ENCODE measurements at regions not wholly inside any gene's neighbourhood (a gene's known extent, or its start where the extent isn't known, plus 50 kb on each side); places are given as distances from the start of the nearest gene placed in this dataset.
A peak's percentile ranks its signal among the peaks of the same experiment; 100 is the strongest.

DNA sequence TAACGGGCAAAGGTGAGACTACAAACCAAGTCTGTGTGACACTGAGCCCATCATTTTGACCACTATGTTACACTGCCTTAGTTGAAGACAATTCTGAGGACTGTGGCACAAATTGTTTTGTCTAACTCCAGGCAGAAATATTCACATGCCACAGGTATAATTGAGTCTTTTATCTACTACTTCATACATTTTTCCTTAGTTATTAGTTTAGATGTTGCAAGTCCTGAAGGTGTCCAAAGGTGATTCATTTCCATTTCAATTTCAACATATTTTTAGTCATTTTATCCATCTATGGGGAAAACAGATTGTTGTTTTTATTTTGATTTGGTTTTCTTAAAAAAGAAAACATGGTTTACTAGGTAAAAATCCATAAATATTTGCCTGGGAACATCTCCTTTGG lies 341.7 kb upstream of the SMIM31 start:
- no peak for TF ChIP-seq GATA1 (IDR thresholded peaks at IDR 0.05; ENCODE audit: low read depth, low read length)
- no peak for TF ChIP-seq POLR2A (IDR thresholded peaks at IDR 0.05; ENCODE audit: low read length)
- no peak for DNase-seq

- TF ChIP-seq GATA1 (IDR thresholded peaks at IDR 0.05; ENCODE audit: low read depth, low read length) = no peak
- no peak for TF ChIP-seq POLR2A (IDR thresholded peaks at IDR 0.05; ENCODE audit: low read length)
- no peak for DNase-seq
These were observed 340.2 kb upstream of the SMIM31 start for GRCh38 chr4:164413743-164414142.

DNA sequence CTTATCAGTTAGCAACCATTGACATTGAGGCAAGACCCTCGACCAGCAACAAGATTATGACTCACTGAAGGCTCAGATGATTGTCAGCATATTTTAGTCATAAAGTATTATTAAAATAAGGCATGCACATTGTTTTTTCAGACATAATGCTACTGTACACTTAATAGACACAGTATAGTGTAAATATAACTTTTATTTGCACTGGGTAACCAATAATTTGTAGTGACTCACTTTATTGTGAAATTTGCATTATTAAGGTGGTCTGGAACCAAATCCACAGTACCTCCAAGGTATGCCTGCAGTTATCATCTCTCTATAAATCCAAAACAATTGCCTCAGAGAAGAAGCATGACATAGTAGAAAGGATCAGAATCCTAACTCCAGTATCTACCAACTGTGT lies 330.1 kb upstream of the SMIM31 start:
- no peak for DNase-seq
- no peak for TF ChIP-seq POLR2A (IDR thresholded peaks at IDR 0.05; ENCODE audit: low read length)
- no peak for TF ChIP-seq GATA1 (IDR thresholded peaks at IDR 0.05; ENCODE audit: low read depth, low read length)

DNA sequence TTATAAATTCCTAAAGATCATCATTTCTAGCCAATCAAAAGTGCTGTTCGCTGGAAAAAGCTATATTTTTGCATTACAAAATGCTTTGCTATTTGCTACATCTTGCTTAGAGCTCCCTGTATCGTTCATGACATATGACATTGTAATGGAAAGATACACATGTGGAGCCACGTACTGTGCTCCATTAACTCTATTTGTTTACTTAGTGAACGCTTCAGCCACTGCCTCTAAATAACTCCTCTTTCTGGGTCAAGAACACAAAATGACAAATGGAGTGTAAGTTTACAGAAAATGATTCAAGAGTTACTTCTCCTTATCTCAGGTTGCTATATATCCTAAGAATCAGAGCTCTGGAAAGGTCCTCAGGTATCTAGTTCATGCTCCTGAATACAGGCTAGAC lies 329.1 kb upstream of the SMIM31 start:
- no peak for TF ChIP-seq GATA1 (IDR thresholded peaks at IDR 0.05; ENCODE audit: low read depth, low read length)
- no peak for TF ChIP-seq POLR2A (IDR thresholded peaks at IDR 0.05; ENCODE audit: low read length)
- no peak for DNase-seq

DNA sequence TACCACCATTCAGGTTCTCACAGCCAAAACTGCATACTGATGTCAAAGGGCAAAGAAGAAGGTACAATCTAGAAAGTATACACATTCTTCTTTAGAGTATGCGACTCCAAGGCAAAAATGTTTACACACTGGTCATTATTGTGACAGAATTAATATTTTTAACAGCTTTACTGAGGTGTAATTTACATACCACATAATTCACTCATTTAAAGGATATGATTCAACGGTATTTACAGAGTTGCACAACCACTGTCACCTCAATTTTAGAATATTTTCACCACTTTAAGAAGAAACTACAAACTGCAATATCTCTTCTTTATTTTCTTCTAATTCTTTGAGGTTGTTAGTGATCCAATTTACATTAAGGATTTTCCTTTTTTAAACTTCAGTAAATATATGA lies 325.4 kb upstream of the SMIM31 start:
- no peak for TF ChIP-seq POLR2A (IDR thresholded peaks at IDR 0.05; ENCODE audit: low read length)
- no peak for TF ChIP-seq GATA1 (IDR thresholded peaks at IDR 0.05; ENCODE audit: low read depth, low read length)
- no peak for DNase-seq

GRCh38 chr4:164438321-164438720 lies 315.6 kb upstream of the SMIM31 start:
- TF ChIP-seq POLR2A (IDR thresholded peaks at IDR 0.05; ENCODE audit: low read length) = no peak
- no peak for TF ChIP-seq GATA1 (IDR thresholded peaks at IDR 0.05; ENCODE audit: low read depth, low read length)
- DNase-seq = no peak

DNA sequence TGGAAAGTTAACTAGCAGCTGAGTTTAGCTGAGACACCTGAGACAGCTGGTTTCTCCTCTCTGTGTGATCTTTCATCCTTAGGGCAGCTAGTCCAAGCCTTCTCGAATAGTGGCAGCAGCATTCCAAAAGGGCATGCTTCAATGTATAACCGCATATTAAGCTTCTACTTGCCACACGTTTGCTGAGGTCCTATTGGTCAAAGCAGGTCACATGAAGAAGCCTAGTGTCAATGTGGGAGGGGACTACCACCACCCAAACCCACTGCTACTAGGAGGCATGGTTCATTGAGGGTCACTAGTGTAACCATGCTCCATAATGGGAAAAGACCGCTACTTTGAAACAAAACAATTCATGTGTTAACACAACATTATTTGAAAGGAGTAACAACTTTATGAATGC lies 314.9 kb upstream of the SMIM31 start:
- no peak for TF ChIP-seq POLR2A (IDR thresholded peaks at IDR 0.05; ENCODE audit: low read length)
- no peak for TF ChIP-seq GATA1 (IDR thresholded peaks at IDR 0.05; ENCODE audit: low read depth, low read length)
- DNase-seq = no peak

DNA sequence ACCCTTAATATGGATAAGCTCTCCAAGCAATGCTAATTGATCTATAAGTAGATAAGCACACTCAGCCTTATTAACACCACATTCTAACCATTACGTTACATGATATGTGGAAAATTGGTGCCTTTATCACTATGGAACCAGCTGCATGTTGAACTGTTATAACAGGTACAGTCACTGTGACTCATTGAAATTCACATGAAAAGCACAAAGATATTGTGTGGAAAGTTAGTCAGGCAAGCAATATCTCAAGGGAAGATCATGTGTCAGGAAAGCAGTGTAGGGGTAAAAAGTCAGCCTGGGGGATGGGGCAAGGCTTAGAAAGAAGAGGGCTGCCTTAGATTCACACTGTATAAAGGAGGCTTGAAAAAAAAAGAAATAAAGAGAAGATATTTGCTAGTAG lies 313.7 kb upstream of the SMIM31 start:
- TF ChIP-seq POLR2A (IDR thresholded peaks at IDR 0.05; ENCODE audit: low read length) = no peak
- TF ChIP-seq GATA1 (IDR thresholded peaks at IDR 0.05; ENCODE audit: low read depth, low read length) = no peak
- DNase-seq = peak; percentile 23 to 47

DNA sequence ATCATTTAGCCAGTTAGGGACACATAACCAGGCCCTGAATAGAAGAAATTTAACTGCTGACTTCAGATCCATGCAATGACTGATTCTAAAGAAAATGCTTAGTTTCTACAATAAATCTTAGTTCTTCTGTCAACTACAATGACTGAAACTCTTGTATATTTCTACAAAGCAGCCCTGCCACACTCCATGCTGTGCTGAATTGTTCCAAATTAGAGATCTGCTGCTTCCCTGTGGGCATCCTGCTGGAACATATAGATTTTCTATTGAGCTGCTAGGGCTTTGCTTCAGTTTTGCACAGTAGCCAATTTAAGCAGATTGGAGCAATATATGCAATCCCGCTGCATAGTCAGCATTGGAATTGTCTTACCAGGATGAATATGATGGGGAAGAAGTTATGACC lies 312.8 kb upstream of the SMIM31 start:
- TF ChIP-seq POLR2A (IDR thresholded peaks at IDR 0.05; ENCODE audit: low read length) (no peak), GATA1 (IDR thresholded peaks at IDR 0.05; ENCODE audit: low read depth, low read length) (no peak)
- no peak for DNase-seq

DNA sequence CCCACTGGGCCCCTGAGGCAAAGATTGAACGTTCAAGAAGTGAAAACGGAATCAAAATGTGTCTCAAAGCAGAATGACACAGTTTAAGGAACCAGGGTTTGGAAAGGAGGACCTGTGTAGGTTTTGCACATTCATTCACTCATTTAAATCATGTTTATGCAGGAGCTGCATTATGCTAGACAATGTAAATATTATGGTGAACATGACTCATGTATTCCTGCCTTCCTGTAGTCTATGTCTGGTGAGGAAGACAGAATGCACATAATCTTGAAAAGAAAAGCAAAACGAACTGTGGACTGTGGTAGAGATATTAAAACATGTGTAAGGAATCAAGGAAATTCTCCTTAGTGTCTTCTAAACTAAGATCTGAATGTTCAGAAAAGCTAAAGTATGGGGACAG lies 311.8 kb upstream of the SMIM31 start:
- TF ChIP-seq POLR2A (IDR thresholded peaks at IDR 0.05; ENCODE audit: low read length) = no peak
- no peak for TF ChIP-seq GATA1 (IDR thresholded peaks at IDR 0.05; ENCODE audit: low read depth, low read length)
- DNase-seq = no peak

GRCh38 chr4:164446516-164446915 lies 307.4 kb upstream of the SMIM31 start:
- DNase-seq = no peak

DNA sequence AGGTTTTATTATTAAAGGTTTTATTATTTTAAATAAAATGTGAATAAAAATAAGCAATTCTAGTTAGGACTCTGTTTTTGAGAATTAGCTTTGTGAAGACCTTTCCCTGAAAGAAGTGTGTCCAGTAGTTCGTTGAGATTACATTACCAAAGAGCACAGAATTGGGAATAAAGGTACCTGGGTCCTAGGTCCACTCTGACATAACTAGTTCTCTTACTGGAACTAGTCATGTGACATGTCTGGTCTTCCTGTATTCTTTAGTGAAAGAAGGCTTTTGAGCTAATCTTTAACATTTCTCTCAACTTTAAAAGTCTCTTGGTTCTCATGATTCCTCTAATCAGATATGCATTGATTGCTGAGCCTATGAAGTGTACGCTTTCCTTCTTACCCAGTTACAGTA lies 292.0 kb upstream of the SMIM31 start:
- no peak for DNase-seq
- TF ChIP-seq POLR2A (IDR thresholded peaks at IDR 0.05; ENCODE audit: low read length) (no peak), GATA1 (IDR thresholded peaks at IDR 0.05; ENCODE audit: low read depth, low read length) (no peak)

More at GRCh38 chr4:164446516-164446915, 307.4 kb upstream of the SMIM31 start:
- TF ChIP-seq POLR2A (IDR thresholded peaks at IDR 0.05; ENCODE audit: low read length) (no peak), GATA1 (IDR thresholded peaks at IDR 0.05; ENCODE audit: low read depth, low read length) (no peak)

- TF ChIP-seq POLR2A (IDR thresholded peaks at IDR 0.05; ENCODE audit: low read length) = no peak
- no peak for TF ChIP-seq GATA1 (IDR thresholded peaks at IDR 0.05; ENCODE audit: low read depth, low read length)
- no peak for DNase-seq
These were observed 291.5 kb upstream of the SMIM31 start for GRCh38 chr4:164462471-164462870.

DNA sequence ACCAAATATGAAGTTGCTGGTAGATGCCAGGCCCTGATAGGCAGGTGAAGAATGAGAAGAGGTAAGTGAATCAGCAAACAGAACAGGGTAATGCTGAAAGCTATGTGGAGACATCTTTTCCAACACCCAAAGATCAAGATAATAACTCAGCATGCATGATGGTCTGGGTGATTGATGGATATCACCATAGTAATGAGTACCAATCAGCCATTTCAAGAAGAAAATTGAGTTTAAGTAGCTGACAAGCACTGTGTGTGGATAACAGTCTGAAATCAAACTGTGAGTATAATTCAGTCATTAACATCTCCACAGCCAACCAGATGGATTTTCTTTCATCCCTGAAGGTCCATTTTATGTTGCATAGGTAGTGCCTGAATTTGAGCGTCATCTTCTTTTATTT lies 289.6 kb upstream of the SMIM31 start:
- TF ChIP-seq POLR2A (IDR thresholded peaks at IDR 0.05; ENCODE audit: low read length) (no peak), GATA1 (IDR thresholded peaks at IDR 0.05; ENCODE audit: low read depth, low read length) (no peak)
- DNase-seq = no peak

DNA sequence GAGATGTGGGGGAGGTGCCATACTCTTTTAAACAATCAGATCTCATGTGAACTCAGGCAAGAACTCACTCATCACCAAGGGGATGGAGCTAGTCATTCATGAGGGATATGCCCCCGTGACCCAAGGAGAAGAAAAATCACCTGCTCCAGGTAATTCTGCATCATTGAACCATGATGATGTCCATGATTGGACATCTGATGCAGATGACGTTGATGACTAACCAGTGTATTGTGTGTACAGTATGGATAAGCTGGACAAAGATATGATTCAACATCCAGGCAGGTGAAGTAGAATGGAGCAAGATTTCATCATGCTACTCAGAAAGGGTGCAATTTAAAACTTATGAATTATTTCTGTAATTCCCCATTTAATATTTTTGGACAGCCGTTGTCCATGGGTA lies 286.4 kb upstream of the SMIM31 start:
- TF ChIP-seq GATA1 (IDR thresholded peaks at IDR 0.05; ENCODE audit: low read depth, low read length) (no peak), POLR2A (IDR thresholded peaks at IDR 0.05; ENCODE audit: low read length) (no peak)
- no peak for DNase-seq

Data from erythroblast (primary cell).